ENCODE measurements at regions not wholly inside any gene's neighbourhood (a gene's known extent, or its start where the extent isn't known, plus 50 kb on each side); places are given as distances from the start of the nearest gene placed in this dataset.

GRCh38 chr10:30117812-30118501 lies 58.6 kb upstream of the JCAD start:
- DNase-seq (ENCODE audit: low read depth): no peak

DNA sequence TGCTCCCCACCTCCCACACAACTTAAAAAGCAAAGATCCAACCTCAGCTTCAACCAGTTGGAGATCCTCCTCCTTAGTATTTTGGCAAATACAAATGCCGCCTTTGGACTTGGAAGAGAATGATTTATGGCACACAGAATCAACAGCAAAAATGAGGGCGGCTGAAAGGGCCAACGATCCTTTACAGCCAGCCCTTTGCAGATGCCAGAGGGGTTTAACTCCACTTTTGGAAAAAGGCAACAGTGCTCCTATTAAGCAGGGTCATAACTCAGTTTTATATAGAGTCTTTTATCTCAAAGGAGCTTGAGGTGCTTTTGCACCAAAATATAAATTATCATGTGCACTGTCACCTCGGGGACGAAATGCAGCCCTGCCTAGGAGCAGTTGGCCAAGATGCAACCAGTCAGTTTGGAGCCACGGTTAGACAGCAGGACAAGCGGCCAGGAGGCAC lies 56.7 kb upstream of the JCAD start:
- no peak for DNase-seq (ENCODE audit: low read depth)

GRCh38 chr10:30115626-30115940 lies 56.2 kb upstream of the JCAD start:
- DNase-seq (ENCODE audit: low read depth): no peak

DNA sequence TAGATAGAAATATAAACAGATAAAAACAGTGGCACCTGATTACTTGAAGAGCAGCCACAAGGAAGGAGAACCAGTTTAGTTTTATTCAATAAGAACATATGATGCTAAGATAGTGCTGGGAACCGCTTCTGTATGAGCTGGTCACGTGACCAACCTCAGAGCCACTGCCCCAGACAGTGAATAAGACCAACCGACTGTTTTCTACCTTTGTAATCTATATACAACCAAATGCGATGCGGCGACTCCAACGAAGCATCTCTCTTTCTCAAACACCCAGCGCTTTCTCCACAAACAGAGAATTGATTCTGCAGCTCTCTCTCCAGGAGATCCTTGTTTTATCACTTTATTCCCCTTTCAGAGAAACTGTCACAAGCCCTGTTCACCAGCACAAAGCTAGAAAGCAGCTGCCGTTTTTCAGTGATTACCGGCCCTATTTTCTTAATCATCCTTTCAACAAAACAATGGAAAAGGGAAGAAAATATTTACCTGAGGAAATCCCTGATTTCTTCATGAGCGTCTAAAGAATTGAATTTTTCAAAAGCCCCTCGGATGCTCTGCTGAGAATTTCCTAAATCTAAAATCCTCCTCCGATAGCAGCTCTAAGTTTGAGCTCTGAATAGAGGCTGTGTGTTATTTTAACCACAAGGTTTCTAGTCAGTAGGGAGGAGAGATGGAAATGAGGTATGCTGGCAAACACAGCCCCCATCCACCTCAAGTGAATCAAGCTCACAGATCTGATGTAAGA lies 55.7 kb upstream of the JCAD start:
- no peak for DNase-seq (ENCODE audit: low read depth)

DNA sequence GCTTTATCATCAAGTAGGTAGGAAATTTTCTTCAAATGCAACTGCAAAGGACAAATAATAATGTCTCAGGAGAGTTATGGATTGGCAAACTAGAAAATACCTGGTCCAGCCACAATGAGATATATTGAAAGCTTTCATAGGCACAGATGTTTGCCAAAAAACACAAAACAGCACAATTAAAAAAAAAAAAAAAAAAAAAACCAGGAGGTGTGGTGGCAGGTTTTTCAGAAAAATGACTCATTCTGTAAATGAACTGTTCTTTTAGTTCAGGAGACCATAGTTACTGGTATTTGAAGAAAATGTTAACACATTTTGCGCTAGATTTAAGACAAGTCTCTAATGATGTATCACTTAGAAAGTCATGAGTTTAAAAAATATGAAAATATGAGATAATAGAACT lies 55.0 kb upstream of the JCAD start:
- DNase-seq (ENCODE audit: low read depth): no peak

DNA sequence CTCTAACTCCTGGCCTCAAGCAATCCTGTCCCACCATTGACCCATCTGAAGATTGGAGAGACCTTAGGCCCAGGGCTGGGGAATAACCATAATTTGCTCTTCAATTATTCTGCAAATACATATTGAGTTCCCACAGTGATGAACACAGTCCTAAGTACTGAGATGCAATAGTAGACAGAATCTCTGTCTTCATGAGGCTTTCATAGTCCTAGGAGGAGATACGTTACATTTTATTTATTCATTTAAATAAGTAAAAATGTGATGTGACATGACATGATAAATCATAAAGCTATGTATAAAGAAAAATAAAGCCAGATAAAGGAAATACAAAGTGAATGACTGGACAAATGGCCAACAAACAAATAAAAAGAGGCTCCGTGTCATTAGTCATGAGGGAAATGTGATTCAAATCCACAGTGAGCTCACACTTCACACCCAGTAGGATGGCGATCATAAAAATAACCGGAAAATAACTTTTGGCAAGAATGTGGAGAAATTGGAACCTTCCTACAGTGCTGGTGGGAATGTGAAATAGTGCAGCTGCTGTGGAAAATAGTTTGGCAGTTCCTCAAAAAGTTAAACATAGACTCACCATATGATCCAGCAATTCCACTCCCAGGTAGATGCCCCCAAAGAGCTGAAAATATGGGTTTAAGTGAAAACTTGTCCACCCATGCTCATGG lies 52.1 kb upstream of the JCAD start:
- no peak for DNase-seq (ENCODE audit: low read depth)
